C4-2B (cell line): ENCODE measurements at regions not wholly inside any gene's neighbourhood (a gene's known extent, or its start where the extent isn't known, plus 50 kb on each side); places are given as distances from the start of the nearest gene placed in this dataset.

ENCODE experiments used
- CTCF ChIP-seq: fragments of 450-650 bp; conservative IDR thresholded peaks from 2 replicates; pipeline ENCODE4 v1.5.1; 2017; ENCODE audit warnings: mild to moderate bottlenecking
- ZFX ChIP-seq: fragments of 450-650 bp; IDR thresholded peaks from 2 replicates; pipeline ENCODE4 v1.6.1; 2017

- TF ChIP-seq CTCF (no peak), ZFX (no peak)
These were observed 100.3 kb downstream of the UCHL5 start for GRCh38 chr1:192958871-192959270.
